ENCODE measurements at regions not wholly inside any gene's neighbourhood (a gene's known extent, or its start where the extent isn't known, plus 50 kb on each side); places are given as distances from the start of the nearest gene placed in this dataset.
A peak's percentile ranks its signal among the peaks of the same experiment; 100 is the strongest.

GRCh38 chr18:29104227-29104626 is 927.3 kb upstream of the CDH2 start:
- no peaks in the 10 kb centered on the region for H3K4me1 ChIP-seq (ENCODE audit: low read depth)
- TF ChIP-seq CTCF (IDR thresholded peaks at IDR 0.05; ENCODE audit: low read depth, low read length): no peak
- H3K9me3 ChIP-seq (ENCODE audit: low read depth): no peaks in the 10 kb centered on the region
- no peak overlapping the region for H3K27ac ChIP-seq
- no peak for DNase-seq (ENCODE audit: low read depth in 1 of 2, low spot score in 1 of 2)
- no peaks in the 10 kb centered on the region for H3K27me3 ChIP-seq
- no peaks in the 10 kb centered on the region for H3K36me3 ChIP-seq
- H3K4me3 ChIP-seq: no peak overlapping the region

- H3K36me3 ChIP-seq: no peaks in the 10 kb centered on the region
- no peaks in the 10 kb centered on the region for H3K4me1 ChIP-seq (ENCODE audit: low read depth)
- no peak overlapping the region for H3K4me3 ChIP-seq
- DNase-seq (ENCODE audit: low read depth in 1 of 2, low spot score in 1 of 2): no peak
- TF ChIP-seq CTCF (IDR thresholded peaks at IDR 0.05; ENCODE audit: low read depth, low read length): no peak
- no peaks in the 10 kb centered on the region for H3K9me3 ChIP-seq (ENCODE audit: low read depth)
- H3K27ac ChIP-seq: no peak overlapping the region
- H3K27me3 ChIP-seq: no peaks in the 10 kb centered on the region
These were observed 919.3 kb upstream of the CDH2 start for GRCh38 chr18:29096079-29096770.

GRCh38 chr18:29087616-29088246 is 910.8 kb upstream of the CDH2 start:
- no peaks in the 10 kb centered on the region for H3K4me1 ChIP-seq (ENCODE audit: low read depth)
- no peaks in the 10 kb centered on the region for H3K9me3 ChIP-seq (ENCODE audit: low read depth)
- no peak overlapping the region for H3K27ac ChIP-seq
- no peak for TF ChIP-seq CTCF (IDR thresholded peaks at IDR 0.05; ENCODE audit: low read depth, low read length)
- no peak overlapping the region for H3K4me3 ChIP-seq
- H3K36me3 ChIP-seq: no peaks in the 10 kb centered on the region
- DNase-seq (ENCODE audit: low read depth in 1 of 2, low spot score in 1 of 2): no peak
- no peaks in the 10 kb centered on the region for H3K27me3 ChIP-seq

- no peak for DNase-seq (ENCODE audit: low read depth in 1 of 2, low spot score in 1 of 2)
- Histone ChIP-seq H3K4me1 (ENCODE audit: low read depth) (no peaks in the 10 kb centered on the region), H3K27ac (no peak overlapping the region), H3K27me3 (no peaks in the 10 kb centered on the region), H3K36me3 (no peaks in the 10 kb centered on the region), H3K9me3 (ENCODE audit: low read depth) (no peaks in the 10 kb centered on the region), H3K4me3 (no peak overlapping the region)
- TF ChIP-seq CTCF (IDR thresholded peaks at IDR 0.05; ENCODE audit: low read depth, low read length): no peak
These were observed 907.2 kb upstream of the CDH2 start for GRCh38 chr18:29084120-29084519.

- no peak overlapping the region for H3K27ac ChIP-seq
These were observed 906.6 kb upstream of the CDH2 start for GRCh38 chr18:29083545-29083944.

More at GRCh38 chr18:29083545-29083944, 906.6 kb upstream of the CDH2 start:
- TF ChIP-seq CTCF (IDR thresholded peaks at IDR 0.05; ENCODE audit: low read depth, low read length): no peak
- Histone ChIP-seq H3K4me1 (ENCODE audit: low read depth) (no peaks in the 10 kb centered on the region), H3K27me3 (no peaks in the 10 kb centered on the region), H3K36me3 (no peaks in the 10 kb centered on the region), H3K9me3 (ENCODE audit: low read depth) (no peaks in the 10 kb centered on the region), H3K4me3 (no peak overlapping the region)
- DNase-seq (ENCODE audit: low read depth in 1 of 2, low spot score in 1 of 2): peak in 1 of 2 donors; percentile 17
